ENCODE measurements at regions not wholly inside any gene's neighbourhood (a gene's known extent, or its start where the extent isn't known, plus 50 kb on each side); places are given as distances from the start of the nearest gene placed in this dataset.
"Not testable (repeated sequence)": the region's sequence is repeated elsewhere in the genome, so short reads cannot be mapped to it uniquely, and the experiment has no call there.

- no peak for DNase-seq
These were observed 1643.1 kb upstream of the CELF4 start for GRCh38 chr18:39208729-39209128.

- DNase-seq = no peak
These were observed 1642.6 kb upstream of the CELF4 start for GRCh38 chr18:39208190-39208589.

- DNase-seq = not testable (repeated sequence)
These were observed 1641.0 kb upstream of the CELF4 start for GRCh38 chr18:39206398-39207103.

GRCh38 chr18:39205565-39206195, 1640.1 kb upstream of the CELF4 start:
- DNase-seq = no peak

- no peak for DNase-seq
These were observed 1634.6 kb upstream of the CELF4 start for GRCh38 chr18:39200153-39200552.

GRCh38 chr18:39199231-39199855, 1633.7 kb upstream of the CELF4 start:
- DNase-seq = no peak

GRCh38 chr18:39198376-39198775, 1632.8 kb upstream of the CELF4 start:
- no peak for DNase-seq

GRCh38 chr18:39191931-39192330, 1626.3 kb upstream of the CELF4 start:
- no peak for DNase-seq

GRCh38 chr18:39191058-39191457, 1625.5 kb upstream of the CELF4 start:
- no peak for DNase-seq

GRCh38 chr18:39190508-39190907, 1624.9 kb upstream of the CELF4 start:
- no peak for DNase-seq

- no peak for DNase-seq
These were observed 1622.7 kb upstream of the CELF4 start for GRCh38 chr18:39188278-39188677.

- DNase-seq = no peak
These were observed 1620.4 kb upstream of the CELF4 start for GRCh38 chr18:39186008-39186407.

- no peak for DNase-seq
These were observed 1618.6 kb upstream of the CELF4 start for GRCh38 chr18:39184176-39184575.

GRCh38 chr18:39178166-39178565, 1612.6 kb upstream of the CELF4 start:
- no peak for DNase-seq

- DNase-seq = no peak
These were observed 1607.3 kb upstream of the CELF4 start for GRCh38 chr18:39172695-39173421.

GRCh38 chr18:39168723-39169122, 1603.1 kb upstream of the CELF4 start:
- DNase-seq = no peak

GRCh38 chr18:39167990-39168389, 1602.4 kb upstream of the CELF4 start:
- no peak for DNase-seq

- no peak for DNase-seq
These were observed 1601.2 kb upstream of the CELF4 start for GRCh38 chr18:39166776-39167175.

GRCh38 chr18:39162013-39162827, 1596.6 kb upstream of the CELF4 start:
- DNase-seq = no peak

GRCh38 chr18:39149211-39149806, 1583.7 kb upstream of the CELF4 start:
- no peak for DNase-seq

GRCh38 chr18:39134255-39134654, 1568.7 kb upstream of the CELF4 start:
- no peak for DNase-seq

GRCh38 chr18:39127538-39127937, 1561.9 kb upstream of the CELF4 start:
- not testable (repeated sequence) for DNase-seq
